AG10803 (cell line): ENCODE measurements at regions not wholly inside any gene's neighbourhood (a gene's known extent, or its start where the extent isn't known, plus 50 kb on each side); places are given as distances from the start of the nearest gene placed in this dataset.

Experiments
- DNase-seq: peaks from one replicate; pipeline ENCODE4 v3.0.0; 2010; ENCODE audit warnings: low read depth
- H3K4me3 ChIP-seq: 2 replicates; pipeline ENCODE4 v1.5.1; 2011; ENCODE audit warnings: mild to moderate bottlenecking, low read length, control low read depth
- TF ChIP-seq, protein P1 (sequence below): conservative IDR thresholded peaks from 2 replicates; pipeline ENCODE4 v1.5.1; 2011; ENCODE audit warnings: mild to moderate bottlenecking, low read length, control low read depth, inconsistent platforms

DNA sequence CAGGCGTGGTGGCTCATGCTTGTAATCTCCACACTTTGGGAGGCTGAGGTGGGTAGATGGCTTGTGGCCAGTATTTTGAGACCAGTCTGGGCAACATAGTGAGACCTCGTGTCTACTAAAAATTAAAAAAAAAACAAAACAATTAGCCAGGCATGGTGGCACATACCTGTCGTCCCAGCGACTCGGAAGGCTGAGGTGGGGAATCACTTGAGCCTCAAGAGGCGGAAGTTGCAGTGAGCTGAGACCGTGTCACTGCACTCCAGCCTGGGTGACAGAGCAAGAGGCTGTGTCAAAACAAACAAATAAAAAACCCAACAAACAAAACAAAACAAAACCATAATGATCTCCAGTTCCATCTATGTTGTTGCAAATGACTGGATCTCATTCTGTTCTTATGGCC, 341.3 kb upstream of the CFAP20DC start:
- H3K4me3 ChIP-seq = no peak overlapping the region
- no peak for DNase-seq
- TF ChIP-seq, protein P1, sequence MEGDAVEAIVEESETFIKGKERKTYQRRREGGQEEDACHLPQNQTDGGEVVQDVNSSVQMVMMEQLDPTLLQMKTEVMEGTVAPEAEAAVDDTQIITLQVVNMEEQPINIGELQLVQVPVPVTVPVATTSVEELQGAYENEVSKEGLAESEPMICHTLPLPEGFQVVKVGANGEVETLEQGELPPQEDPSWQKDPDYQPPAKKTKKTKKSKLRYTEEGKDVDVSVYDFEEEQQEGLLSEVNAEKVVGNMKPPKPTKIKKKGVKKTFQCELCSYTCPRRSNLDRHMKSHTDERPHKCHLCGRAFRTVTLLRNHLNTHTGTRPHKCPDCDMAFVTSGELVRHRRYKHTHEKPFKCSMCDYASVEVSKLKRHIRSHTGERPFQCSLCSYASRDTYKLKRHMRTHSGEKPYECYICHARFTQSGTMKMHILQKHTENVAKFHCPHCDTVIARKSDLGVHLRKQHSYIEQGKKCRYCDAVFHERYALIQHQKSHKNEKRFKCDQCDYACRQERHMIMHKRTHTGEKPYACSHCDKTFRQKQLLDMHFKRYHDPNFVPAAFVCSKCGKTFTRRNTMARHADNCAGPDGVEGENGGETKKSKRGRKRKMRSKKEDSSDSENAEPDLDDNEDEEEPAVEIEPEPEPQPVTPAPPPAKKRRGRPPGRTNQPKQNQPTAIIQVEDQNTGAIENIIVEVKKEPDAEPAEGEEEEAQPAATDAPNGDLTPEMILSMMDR = no peak

DNA sequence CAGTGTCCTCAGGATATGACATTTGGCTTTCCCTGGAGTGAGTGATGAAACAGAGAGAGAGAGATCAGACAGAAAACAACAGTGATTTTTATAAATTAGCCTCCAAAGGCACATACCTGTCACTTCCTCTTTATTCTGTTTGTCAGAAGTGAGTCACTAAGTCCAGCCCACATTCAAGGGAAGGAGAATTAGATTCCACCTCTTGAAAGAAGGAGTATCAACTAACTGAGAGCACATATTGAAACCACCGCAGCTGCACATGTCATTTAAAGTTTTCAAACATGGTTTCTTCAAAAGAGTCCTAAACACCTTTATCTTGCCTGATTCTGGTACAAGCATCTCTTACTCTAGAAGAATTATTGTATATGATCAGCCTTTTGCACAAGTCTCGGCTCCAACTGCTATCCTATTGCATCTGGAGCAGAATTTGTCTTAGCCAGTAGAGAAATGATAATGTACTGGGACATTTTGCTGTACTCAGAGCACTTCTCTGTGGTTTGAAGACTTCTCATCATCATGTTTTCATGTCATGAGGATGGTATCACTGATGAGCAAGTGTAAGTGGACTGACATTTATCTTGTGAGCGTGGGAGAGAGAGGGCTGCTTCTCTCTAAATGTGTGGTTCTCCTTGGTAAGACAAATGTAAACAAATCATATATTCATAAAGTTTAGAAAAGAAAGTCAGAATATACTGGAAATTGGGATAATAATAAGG, 338.9 kb upstream of the CFAP20DC start:
- no peak overlapping the region for H3K4me3 ChIP-seq
- no peak for DNase-seq
- TF ChIP-seq, protein P1 = no peak

DNA sequence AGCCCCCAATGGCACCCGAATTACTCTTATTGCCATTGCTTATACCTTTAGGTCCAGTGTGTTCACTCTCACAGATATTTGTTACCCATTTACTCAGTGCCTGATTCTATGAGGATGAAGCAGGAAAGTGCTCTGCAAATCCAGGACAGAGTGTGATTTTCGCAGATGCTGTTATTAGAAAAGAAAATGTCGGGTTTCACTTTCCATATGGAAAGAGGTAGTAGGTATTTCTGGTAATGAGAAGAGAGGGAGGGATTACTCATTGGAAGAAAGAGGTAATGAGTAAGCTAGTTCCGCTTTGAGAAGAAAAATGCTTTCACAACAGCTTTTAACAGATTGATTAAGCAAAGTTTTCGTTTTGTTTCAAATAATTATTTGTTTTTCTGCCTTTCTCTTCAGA, 336.3 kb upstream of the CFAP20DC start:
- TF ChIP-seq, protein P1 = no peak
- H3K4me3 ChIP-seq = no peak overlapping the region
- no peak for DNase-seq

DNA sequence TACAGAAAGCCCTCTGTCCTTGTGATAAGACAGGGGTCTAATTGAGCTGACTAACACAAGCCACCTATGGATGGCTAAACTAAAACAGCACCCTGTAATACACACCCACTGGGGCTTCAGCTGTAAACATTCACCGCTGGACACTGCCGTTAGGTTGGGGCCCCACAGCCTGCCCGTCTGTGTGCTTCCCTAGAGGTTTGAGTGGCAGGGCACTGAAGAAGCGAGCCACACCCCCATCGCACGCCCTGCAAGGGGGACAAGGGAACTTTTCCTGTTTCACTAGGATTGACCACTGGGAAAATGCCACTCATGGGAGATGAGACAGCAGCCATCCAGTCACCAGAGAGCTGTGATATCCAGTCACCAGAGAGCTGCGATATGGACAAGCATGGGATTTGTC, 335.7 kb upstream of the CFAP20DC start:
- H3K4me3 ChIP-seq = no peak overlapping the region
- DNase-seq = no peak
- TF ChIP-seq, protein P1 = no peak

DNA sequence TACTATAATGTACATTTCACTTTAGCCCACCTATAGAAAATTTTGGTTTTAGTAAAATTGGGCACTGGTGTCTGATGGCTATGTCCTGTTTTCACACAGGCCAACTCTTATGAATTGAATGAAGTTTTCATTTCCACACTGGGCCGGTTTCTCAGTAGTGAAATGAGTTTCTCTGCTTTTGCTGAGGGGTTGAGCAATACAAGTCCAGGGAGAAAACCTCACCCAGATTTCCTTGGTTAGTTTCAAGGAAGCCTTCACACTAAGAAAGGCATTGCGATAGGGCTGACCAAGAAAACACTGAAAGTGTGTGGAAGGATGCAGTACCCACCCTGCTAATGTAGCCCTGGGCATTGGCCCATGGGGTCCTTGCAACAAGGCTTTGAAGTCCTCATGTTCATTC, 331.5 kb upstream of the CFAP20DC start:
- DNase-seq = no peak
- TF ChIP-seq, protein P1 = no peak
- H3K4me3 ChIP-seq = no peak overlapping the region

DNA sequence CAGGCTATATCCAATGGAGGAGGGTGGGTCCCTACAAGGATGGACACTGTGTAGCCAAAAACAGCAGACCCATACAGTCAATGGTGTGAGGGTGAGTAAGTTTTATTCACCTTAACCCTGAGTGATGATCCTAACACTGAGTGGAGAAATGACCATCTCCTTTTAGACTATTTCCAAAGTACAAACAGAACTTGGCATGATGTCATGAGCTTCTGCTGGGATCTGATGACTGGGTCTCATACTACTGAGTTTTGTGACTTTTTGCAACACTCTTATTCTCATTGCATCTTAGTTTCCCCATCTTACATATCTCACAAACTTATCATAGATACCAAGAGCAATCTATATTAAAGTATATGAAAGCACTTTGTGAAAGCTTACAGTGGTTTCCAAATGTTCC, 330.3 kb upstream of the CFAP20DC start:
- no peak overlapping the region for H3K4me3 ChIP-seq
- TF ChIP-seq, protein P1 = no peak
- DNase-seq = no peak

DNA sequence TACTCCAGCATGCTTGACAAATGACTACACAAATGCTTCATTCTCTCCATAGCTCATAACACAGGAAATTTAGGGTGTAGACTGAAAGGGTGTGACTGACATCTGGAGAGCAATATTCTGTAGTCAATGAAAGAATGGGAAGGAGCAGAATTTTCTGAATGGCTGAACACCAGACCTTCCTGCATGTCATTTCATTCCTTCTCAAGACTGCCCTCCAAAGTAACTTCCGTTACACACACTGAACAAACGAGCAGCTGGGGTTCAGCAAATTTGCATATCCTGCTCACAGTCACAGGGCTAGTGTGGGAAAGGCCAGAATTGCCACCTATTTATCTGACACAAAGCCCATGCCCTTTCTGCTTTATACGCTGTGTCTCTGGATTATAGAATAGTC, 325.0 kb upstream of the CFAP20DC start:
- TF ChIP-seq, protein P1 = no peak
- no peak for DNase-seq
- no peak overlapping the region for H3K4me3 ChIP-seq
